ENCODE measurements at regions not wholly inside any gene's neighbourhood (a gene's known extent, or its start where the extent isn't known, plus 50 kb on each side); places are given as distances from the start of the nearest gene placed in this dataset.

DNA sequence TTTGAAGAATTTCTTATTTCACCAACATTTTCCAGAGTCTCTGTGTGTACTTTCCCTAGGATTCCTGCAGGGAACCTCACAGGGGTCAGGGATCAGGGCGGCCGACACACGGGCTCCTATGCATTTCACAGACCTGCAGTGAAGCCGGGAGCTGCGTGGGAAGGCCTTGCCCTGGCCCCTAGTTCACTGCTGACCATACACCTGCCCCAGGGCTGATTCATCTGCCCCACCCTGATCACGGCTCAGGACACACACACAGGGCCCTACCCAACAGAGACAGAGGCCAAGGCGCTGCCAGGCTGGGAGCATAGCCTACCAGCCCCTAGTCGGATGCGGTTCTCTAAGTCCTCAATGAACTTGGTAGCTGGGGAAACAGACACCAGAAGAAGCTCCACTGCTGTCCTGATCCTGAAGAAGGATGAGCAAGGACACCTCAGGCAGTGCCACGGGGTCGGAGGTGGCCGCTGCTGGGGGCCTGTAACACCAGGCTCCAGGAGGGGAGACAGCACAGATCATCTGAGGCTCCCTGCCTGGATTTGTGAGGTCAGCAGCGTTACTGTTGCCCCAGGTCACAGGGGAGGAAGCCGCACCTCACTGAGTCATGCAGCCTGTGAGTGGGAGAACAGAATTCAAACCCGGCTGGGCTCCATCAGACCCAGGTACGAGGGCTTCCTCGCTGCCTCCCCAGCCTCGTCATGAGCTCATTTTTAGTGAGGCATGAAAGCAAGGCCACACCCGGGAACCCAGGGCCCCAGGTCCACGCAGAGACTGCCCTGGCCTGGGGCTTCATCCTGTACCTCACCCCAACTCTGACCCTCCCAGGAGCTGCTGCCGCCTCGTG, 278.8 kb upstream of the PPP2R2D start (continued):
- no peak for TF ChIP-seq EZH2 (IDR thresholded peaks at IDR 0.05; ENCODE audit: borderline replicate concordance, control insufficient read depth, low read depth, low read length)

DNA sequence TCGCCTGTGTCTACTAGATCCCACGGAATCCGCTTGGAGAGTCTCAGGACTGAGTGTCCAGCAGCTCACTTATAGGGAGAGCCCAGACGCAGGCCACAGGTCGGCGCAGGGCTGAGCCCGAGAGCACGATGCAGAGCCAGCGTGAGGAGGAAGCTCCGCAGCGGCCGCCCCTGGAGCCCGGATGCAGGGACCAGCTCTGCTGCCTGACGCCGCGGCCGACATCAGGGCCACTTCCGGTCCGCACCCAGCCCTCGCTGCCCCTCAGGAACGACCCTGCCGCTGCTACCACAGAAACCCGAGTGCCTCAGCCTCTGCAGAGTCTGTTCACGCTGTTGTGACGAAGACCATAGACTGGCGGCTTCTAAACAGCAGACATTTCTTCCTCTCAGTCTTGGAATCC, 275.8 kb upstream of the PPP2R2D start:
- Histone ChIP-seq H3K4me2 (ENCODE audit: control insufficient read depth, insufficient read depth) (no peak overlapping the region), H3K9ac (ENCODE audit: control insufficient read depth, insufficient read depth, low read length) (no peak overlapping the region), H3K79me2 (ENCODE audit: control insufficient read depth, insufficient read depth, low read length) (no peaks in the 10 kb centered on the region), H3K27ac (ENCODE audit: control insufficient read depth, insufficient read depth) (no peak overlapping the region), H4K20me1 (ENCODE audit: control insufficient read depth, insufficient read depth) (no peaks in the 10 kb centered on the region), H3K36me3 (ENCODE audit: control insufficient read depth in 2 of 2, insufficient read depth in 2 of 2, low read length in 1 of 2) (no peaks in the 10 kb centered on the region), H3K27me3 (replicated peaks in 1 of 2; ENCODE audit: control insufficient read depth in 2 of 2, insufficient read depth in 2 of 2, low read length in 1 of 2) (no peaks in the 10 kb centered on the region), H3K4me1 (ENCODE audit: control insufficient read depth, insufficient read depth, low read length) (no peaks in the 10 kb centered on the region), H2AFZ (ENCODE audit: control insufficient read depth, low read depth, low read length) (no peak overlapping the region), H3K4me3 (no peak overlapping the region), H3K9me3 (replicated peaks; ENCODE audit: control insufficient read depth, insufficient read depth, low read length) (no peaks in the 10 kb centered on the region; the same call in 2 of the 3 replicates)
- ChIA-PET POLR2A (no interaction called here), RAD21 (ENCODE audit: unreplicated experiment) (no interaction called here), CTCF (no interaction called here), SMC1A (ENCODE audit: uncharacterized antibody, unreplicated experiment) (no interaction called here)
- 89% methylated on average over 22 of the region's 26 CpGs for WGBS (ENCODE audit: insufficient coverage, insufficient replicate concordance, low lambda C conversion rate, missing lambda C conversion rate)
- DNase-seq (ENCODE audit: low read depth, low spot score) (no peak), ATAC-seq (no peak), FAIRE-seq (no peak)
- in situ Hi-C loops (cut with MboI): no loop called here
- BruUV-seq (replicated peaks): no TSS peak
- intact Hi-C loops (cut with micrococcal nuclease; ENCODE audit: unreplicated experiment): no loop called here
- TF ChIP-seq, protein P1, sequence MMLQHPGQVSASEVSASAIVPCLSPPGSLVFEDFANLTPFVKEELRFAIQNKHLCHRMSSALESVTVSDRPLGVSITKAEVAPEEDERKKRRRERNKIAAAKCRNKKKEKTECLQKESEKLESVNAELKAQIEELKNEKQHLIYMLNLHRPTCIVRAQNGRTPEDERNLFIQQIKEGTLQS (IDR thresholded peaks at IDR 0.05; ENCODE audit: borderline replicate concordance, extremely low read depth, low read depth, low read length): no peak
- TF ChIP-seq SREBF2 (IDR thresholded peaks at IDR 0.05; ENCODE audit: low read length) (no peak), KLF5 (IDR thresholded peaks at IDR 0.05; ENCODE audit: partially characterized antibody) (no peak), ASH2L (IDR thresholded peaks at IDR 0.05; ENCODE audit: borderline replicate concordance, low read depth) (no peak), ETV6 (conservative IDR thresholded peaks at IDR 0.05 in 1 of 2, IDR thresholded peaks at IDR 0.05 in 1 of 2; ENCODE audit: borderline replicate concordance in 1 of 2, low read depth in 1 of 2) (no peak), CBX5 (IDR thresholded peaks at IDR 0.05; ENCODE audit: low read depth) (no peak), EGR1 (IDR thresholded peaks at IDR 0.05; ENCODE audit: borderline replicate concordance in 1 of 2, low read depth in 2 of 2, low read length in 2 of 2) (no peak), NFXL1 (IDR thresholded peaks at IDR 0.05; ENCODE audit: borderline replicate concordance) (no peak), NFYB (IDR thresholded peaks at IDR 0.05; ENCODE audit: insufficient read depth, low read depth, low read length) (no peak), MYB (IDR thresholded peaks at IDR 0.05; ENCODE audit: borderline replicate concordance, low read depth, low read length) (no peak), ZNF274 (IDR thresholded peaks at IDR 0.05; ENCODE audit: insufficient read depth, insufficient read length) (no peak), IKZF1 (conservative IDR thresholded peaks at IDR 0.05) (no peak)
- TF ChIP-seq, protein P2, sequence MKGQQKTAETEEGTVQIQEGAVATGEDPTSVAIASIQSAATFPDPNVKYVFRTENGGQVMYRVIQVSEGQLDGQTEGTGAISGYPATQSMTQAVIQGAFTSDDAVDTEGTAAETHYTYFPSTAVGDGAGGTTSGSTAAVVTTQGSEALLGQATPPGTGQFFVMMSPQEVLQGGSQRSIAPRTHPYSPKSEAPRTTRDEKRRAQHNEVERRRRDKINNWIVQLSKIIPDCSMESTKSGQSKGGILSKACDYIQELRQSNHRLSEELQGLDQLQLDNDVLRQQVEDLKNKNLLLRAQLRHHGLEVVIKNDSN (IDR thresholded peaks at IDR 0.05; ENCODE audit: borderline replicate concordance, extremely low read length, insufficient read depth, low read depth, low read length): no peak
- TF ChIP-seq, protein P3, sequence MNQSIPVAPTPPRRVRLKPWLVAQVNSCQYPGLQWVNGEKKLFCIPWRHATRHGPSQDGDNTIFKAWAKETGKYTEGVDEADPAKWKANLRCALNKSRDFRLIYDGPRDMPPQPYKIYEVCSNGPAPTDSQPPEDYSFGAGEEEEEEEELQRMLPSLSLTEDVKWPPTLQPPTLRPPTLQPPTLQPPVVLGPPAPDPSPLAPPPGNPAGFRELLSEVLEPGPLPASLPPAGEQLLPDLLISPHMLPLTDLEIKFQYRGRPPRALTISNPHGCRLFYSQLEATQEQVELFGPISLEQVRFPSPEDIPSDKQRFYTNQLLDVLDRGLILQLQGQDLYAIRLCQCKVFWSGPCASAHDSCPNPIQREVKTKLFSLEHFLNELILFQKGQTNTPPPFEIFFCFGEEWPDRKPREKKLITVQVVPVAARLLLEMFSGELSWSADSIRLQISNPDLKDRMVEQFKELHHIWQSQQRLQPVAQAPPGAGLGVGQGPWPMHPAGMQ (IDR thresholded peaks at IDR 0.05; ENCODE audit: borderline replicate concordance): no peak
